H9 (cell line): ENCODE measurements at regions not wholly inside any gene's neighbourhood (a gene's known extent, or its start where the extent isn't known, plus 50 kb on each side); places are given as distances from the start of the nearest gene placed in this dataset.

ENCODE experiments used
- DNase-seq: peaks from one replicate; pipeline ENCODE4 v3.0.0-alpha.2; 2017
- H2AFZ ChIP-seq: one replicate; pipeline ENCODE4 v1.6.1; 2013; ENCODE audit warnings: mild to moderate bottlenecking, low read length, control low read depth, moderate library complexity
- H2AK5ac ChIP-seq: 2 replicates; pipeline ENCODE4 v1.6.1; 2013; ENCODE audit warnings: low read length, control low read depth, mixed read lengths; ENCODE audit not compliant: insufficient read length
- H2BK120ac ChIP-seq: one replicate; pipeline ENCODE4 v1.6.1; 2013; ENCODE audit warnings: low read depth, mild to moderate bottlenecking, low read length, control low read depth, inconsistent platforms; ENCODE audit not compliant: poor library complexity, severe bottlenecking
- H2BK12ac ChIP-seq: 2 replicates; pipeline ENCODE4 v1.6.1; 2013; ENCODE audit warnings: low read length, control low read depth, mixed read lengths, low read depth; ENCODE audit not compliant: insufficient read length
- H2BK15ac ChIP-seq: 2 replicates; pipeline ENCODE4 v1.6.1; 2013; ENCODE audit warnings: low read depth, low read length, control low read depth
- H2BK20ac ChIP-seq: one replicate; pipeline ENCODE4 v1.6.1; 2013; ENCODE audit warnings: low read depth, mild to moderate bottlenecking, low read length, control low read depth, inconsistent platforms; ENCODE audit not compliant: poor library complexity, severe bottlenecking
- H2BK5ac ChIP-seq: 2 replicates; pipeline ENCODE4 v1.6.1; 2013; ENCODE audit warnings: low read length, control low read depth, mixed read lengths; ENCODE audit not compliant: insufficient read length
- H3K14ac ChIP-seq: 2 replicates; pipeline ENCODE4 v1.6.1; 2013; ENCODE audit warnings: low read length, control low read depth; ENCODE audit not compliant: insufficient read depth
- H3K18ac ChIP-seq: 2 replicates; pipeline ENCODE4 v1.6.1; 2013; ENCODE audit warnings: low read depth, mild to moderate bottlenecking, mixed read lengths, low read length, control low read depth; ENCODE audit not compliant: insufficient read length
- H3K23ac ChIP-seq: 2 replicates; pipeline ENCODE4 v1.6.1; 2013; ENCODE audit warnings: low read length, control low read depth, mixed read lengths, low read depth; ENCODE audit not compliant: insufficient read length
- H3K23me2 ChIP-seq: 2 replicates; pipeline ENCODE4 v1.6.1; 2013; ENCODE audit warnings: low read depth, mild to moderate bottlenecking, mixed read lengths, low read length, control low read depth; ENCODE audit not compliant: insufficient read length, poor library complexity, severe bottlenecking
- H3K27ac ChIP-seq: 2 replicates; pipeline ENCODE4 v1.5.1; 2013; ENCODE audit warnings: low read length, control low read depth, mixed read lengths, low read depth; ENCODE audit not compliant: insufficient read length
- H3K27me3 ChIP-seq: 2 replicates; pipeline ENCODE4 v1.6.1; 2013; ENCODE audit warnings: low read length, control low read depth, inconsistent platforms; ENCODE audit not compliant: insufficient read depth
- H3K4ac ChIP-seq: 2 replicates; pipeline ENCODE4 v1.6.1; 2013; ENCODE audit warnings: low read depth, mild to moderate bottlenecking, control low read depth, inconsistent platforms, low read length, moderate library complexity
- H3K4me1 ChIP-seq: 2 replicates; pipeline ENCODE4 v1.6.1; 2013; ENCODE audit warnings: low read length, control low read depth, inconsistent platforms; ENCODE audit not compliant: insufficient read depth
- H3K4me2 ChIP-seq: 2 replicates; pipeline ENCODE4 v1.6.1; 2013; ENCODE audit warnings: low read length, control low read depth, mixed read lengths; ENCODE audit not compliant: insufficient read length, insufficient read depth
- H3K56ac ChIP-seq: 2 replicates; pipeline ENCODE4 v1.6.1; 2013; ENCODE audit warnings: low read depth, mild to moderate bottlenecking, mixed read lengths, low read length, control low read depth; ENCODE audit not compliant: insufficient read length
- H3K79me1 ChIP-seq: 2 replicates; pipeline ENCODE4 v1.6.1; 2013; ENCODE audit warnings: low read depth, mild to moderate bottlenecking, moderate library complexity, low read length, control low read depth, inconsistent platforms; ENCODE audit not compliant: insufficient read depth, poor library complexity, severe bottlenecking
- H3K79me2 ChIP-seq: 2 replicates; pipeline ENCODE4 v1.6.1; 2013; ENCODE audit warnings: low read length, control low read depth, inconsistent platforms; ENCODE audit not compliant: insufficient read depth
- H3K9ac ChIP-seq: 2 replicates; pipeline ENCODE4 v1.6.1; 2013; ENCODE audit warnings: low read length, control low read depth, mixed read lengths; ENCODE audit not compliant: insufficient read length; ENCODE audit errors: extremely low read depth
- H3K9me3 ChIP-seq: one replicate; pipeline ENCODE4 v1.6.1; 2013; ENCODE audit warnings: low read depth, low read length, inconsistent platforms; ENCODE audit not compliant: control insufficient read depth
- H3T11ph ChIP-seq: one replicate; pipeline ENCODE4 v1.6.1; 2013; ENCODE audit warnings: mild to moderate bottlenecking, low read length, control low read depth, inconsistent platforms
- H4K20me1 ChIP-seq: one replicate; pipeline ENCODE4 v1.6.1; 2013; ENCODE audit not compliant: control insufficient read depth, insufficient read length, insufficient read depth
- H4K5ac ChIP-seq: 2 replicates; pipeline ENCODE4 v1.6.1; 2013; ENCODE audit warnings: low read depth, mild to moderate bottlenecking, mixed read lengths, low read length, control low read depth; ENCODE audit not compliant: insufficient read length
- H4K8ac ChIP-seq: replicated peaks from 2 replicates; pipeline ENCODE4 v1.6.1; 2013; ENCODE audit warnings: low read length, control low read depth, mixed read lengths, low read depth; ENCODE audit not compliant: insufficient read length
- H4K91ac ChIP-seq: 2 replicates; pipeline ENCODE4 v1.6.1; 2013; ENCODE audit warnings: low read depth, mild to moderate bottlenecking, moderate library complexity, mixed read lengths, low read length, control low read depth; ENCODE audit not compliant: insufficient read length
- H3K27ac Mint-ChIP-seq, 3 experiments: 2 replicates in 2 of 3; 3 replicates in 1 of 3; pipeline ENCODE4 v1.8.0; 2020 to 2021; ENCODE audit warnings: mixed read lengths in 3 of 3, mild to moderate bottlenecking in 1 of 3, moderate library complexity in 1 of 3
- H3K27me3 Mint-ChIP-seq: 2 replicates; pipeline ENCODE4 v1.8.0; 2021; ENCODE audit warnings: low read depth, mild to moderate bottlenecking, moderate library complexity, mixed read lengths
- H3K36me3 Mint-ChIP-seq, 3 experiments: 2 replicates in 2 of 3; 3 replicates in 1 of 3; pipeline ENCODE4 v1.8.0; 2020 to 2021; ENCODE audit warnings: low read depth in 3 of 3, mixed read lengths in 3 of 3; ENCODE audit not compliant: insufficient read depth in 1 of 3
- H3K4me1 Mint-ChIP-seq, 2 experiments: 2 replicates each; pipeline ENCODE4 v1.8.0; 2020; ENCODE audit warnings: mixed read lengths in 2 of 2
- H3K4me3 Mint-ChIP-seq, 2 experiments: 2 replicates in 1 of 2; 3 replicates in 1 of 2; pipeline ENCODE4 v1.8.0; 2020 to 2021; ENCODE audit warnings: mild to moderate bottlenecking in 2 of 2, mixed read lengths in 2 of 2, moderate library complexity in 1 of 2
- H3K9me3 Mint-ChIP-seq, 2 experiments: 2 replicates in 1 of 2; 3 replicates in 1 of 2; pipeline ENCODE4 v1.8.0; 2020; ENCODE audit warnings: mild to moderate bottlenecking in 2 of 2, mixed read lengths in 2 of 2, moderate library complexity in 1 of 2
- WGBS: extraction: QIAGEN DNeasy Blood & Tissue Kit; methylation state at CpG from one replicate; pipeline ENCODE4 v1.1.7; 2013; ENCODE audit warnings: missing lambda C conversion rate, low lambda C conversion rate, mixed read lengths; ENCODE audit not compliant: insufficient read length; ENCODE audit errors: extremely low coverage; 5-methylcytosine and 5-hydroxymethylcytosine counted together
- TF ChIP-seq, protein P1 (sequence below): fragments of 200-600 bp; sonication (generic); conservative IDR thresholded peaks from 3 replicates; pipeline ENCODE4 v1.8.0; 2021; ENCODE audit warnings: antibody characterized with exemption, mild to moderate bottlenecking

DNA sequence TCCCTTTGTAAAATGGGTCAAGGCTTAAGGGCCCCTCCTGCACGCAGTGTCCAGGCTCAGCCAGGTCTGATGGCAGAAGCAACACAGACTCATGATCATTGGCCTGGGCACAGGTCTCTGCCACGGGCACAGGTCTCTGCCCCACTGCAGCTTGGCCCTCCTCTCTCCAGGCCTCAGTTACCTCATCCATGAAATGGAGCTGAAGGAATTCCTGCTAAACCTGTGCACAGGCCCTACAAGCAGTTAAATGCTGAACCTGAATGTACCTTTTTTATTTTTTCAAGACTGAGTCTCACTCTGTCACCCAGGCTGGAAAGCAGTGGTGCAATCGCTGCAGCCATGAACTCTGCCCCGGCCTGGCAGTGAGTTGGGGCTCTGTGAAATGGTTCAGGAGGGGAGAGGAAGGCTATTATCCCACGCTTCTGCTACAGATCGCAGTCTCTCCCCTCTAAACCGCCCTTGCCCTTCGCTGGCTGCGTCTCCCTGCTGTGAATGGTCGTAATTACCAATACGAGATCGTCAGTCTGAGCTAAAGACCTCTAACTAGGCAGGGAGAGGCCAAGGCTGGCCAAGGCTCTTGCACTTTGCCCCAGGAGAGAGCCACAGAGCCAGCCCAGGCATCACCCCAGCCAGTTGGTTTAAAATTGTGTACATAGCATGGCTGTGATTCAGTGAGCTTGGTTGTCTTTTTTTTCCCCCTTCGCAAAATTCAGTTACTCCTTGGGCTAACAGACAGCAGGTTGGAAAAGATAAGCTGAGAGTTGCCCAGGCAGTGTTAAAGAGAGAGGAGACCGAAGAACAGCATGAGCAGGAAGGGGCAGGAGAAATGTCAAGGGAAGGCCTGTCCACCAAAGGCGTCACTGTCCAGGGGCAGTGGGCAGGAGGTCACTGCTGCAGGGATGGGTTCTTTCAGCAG, 93.0 kb upstream of the KCTD7 start:
- no peak overlapping the region for H2BK5ac ChIP-seq
- H3K14ac ChIP-seq = peak overlapping the region; percentile 52; the same call in 1 of the 2 replicates
- H3K4me1 ChIP-seq = no peaks in the 10 kb centered on the region; the same call in 1 of the 2 replicates
- H3K27me3 ChIP-seq = no peaks in the 10 kb centered on the region
- no peak overlapping the region for H2BK120ac ChIP-seq
- no peaks in the 10 kb centered on the region for H3K23me2 ChIP-seq
- Mint-ChIP-seq H3K27me3 (no peaks in the 10 kb centered on the region), H3K36me3 (peaks cover 0 to 4% (median 0%) of the 10 kb centered on the region in 3 experiments; a peak in 3 of 7 replicates), H3K4me3 (no peak overlapping the region), H3K27ac (peak overlapping the region in 1 of 3 experiments; percentile 9; a peak in 1 of 7 replicates), H3K4me1 (peaks cover 16% of the 10 kb centered on the region in 2 experiments), H3K9me3 (no peaks in the 10 kb centered on the region)
- no peak overlapping the region for H3K9ac ChIP-seq
- H3K9me3 ChIP-seq = no peaks in the 10 kb centered on the region
- no peaks in the 10 kb centered on the region for H3K79me1 ChIP-seq
- H2AK5ac ChIP-seq = no peak overlapping the region
- no peak overlapping the region for H3K56ac ChIP-seq
- H2AFZ ChIP-seq = no peak overlapping the region
- no peak overlapping the region for H2BK20ac ChIP-seq
- no peaks in the 10 kb centered on the region for H3K79me2 ChIP-seq
- H4K8ac ChIP-seq = no peak overlapping the region
- no peak overlapping the region for H3K27ac ChIP-seq
- no peak overlapping the region for H2BK12ac ChIP-seq
- TF ChIP-seq, protein P1, sequence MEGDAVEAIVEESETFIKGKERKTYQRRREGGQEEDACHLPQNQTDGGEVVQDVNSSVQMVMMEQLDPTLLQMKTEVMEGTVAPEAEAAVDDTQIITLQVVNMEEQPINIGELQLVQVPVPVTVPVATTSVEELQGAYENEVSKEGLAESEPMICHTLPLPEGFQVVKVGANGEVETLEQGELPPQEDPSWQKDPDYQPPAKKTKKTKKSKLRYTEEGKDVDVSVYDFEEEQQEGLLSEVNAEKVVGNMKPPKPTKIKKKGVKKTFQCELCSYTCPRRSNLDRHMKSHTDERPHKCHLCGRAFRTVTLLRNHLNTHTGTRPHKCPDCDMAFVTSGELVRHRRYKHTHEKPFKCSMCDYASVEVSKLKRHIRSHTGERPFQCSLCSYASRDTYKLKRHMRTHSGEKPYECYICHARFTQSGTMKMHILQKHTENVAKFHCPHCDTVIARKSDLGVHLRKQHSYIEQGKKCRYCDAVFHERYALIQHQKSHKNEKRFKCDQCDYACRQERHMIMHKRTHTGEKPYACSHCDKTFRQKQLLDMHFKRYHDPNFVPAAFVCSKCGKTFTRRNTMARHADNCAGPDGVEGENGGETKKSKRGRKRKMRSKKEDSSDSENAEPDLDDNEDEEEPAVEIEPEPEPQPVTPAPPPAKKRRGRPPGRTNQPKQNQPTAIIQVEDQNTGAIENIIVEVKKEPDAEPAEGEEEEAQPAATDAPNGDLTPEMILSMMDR = no peak
- no peak overlapping the region for H3K4me2 ChIP-seq
- DNase-seq = no peak
- WGBS = no CpG with 5 or more reads among the region's 15 CpGs
- H2BK15ac ChIP-seq = no peak overlapping the region; the same call in 1 of the 2 replicates
- no peak overlapping the region for H4K5ac ChIP-seq
- H4K91ac ChIP-seq = no peak overlapping the region
- no peak overlapping the region for H3K18ac ChIP-seq
- H3T11ph ChIP-seq = no peak overlapping the region
- H4K20me1 ChIP-seq = no peaks in the 10 kb centered on the region
- no peak overlapping the region for H3K4ac ChIP-seq
- H3K23ac ChIP-seq = no peak overlapping the region
